HL-60 (cell line): ENCODE measurements at regions not wholly inside any gene's neighbourhood (a gene's known extent, or its start where the extent isn't known, plus 50 kb on each side); places are given as distances from the start of the nearest gene placed in this dataset.

ENCODE experiments used
- DNase-seq, 2 experiments: peaks; one replicate each; pipeline ENCODE4 v3.0.0-alpha.2; 2010 to 2020; ENCODE audit warnings: low read depth in 1 of 2, low spot score in 1 of 2
- H3K27ac ChIP-seq: fragments of 250-450 bp; sonication (Bioruptor Pico); replicated peaks from 2 replicates; pipeline ENCODE4 v1.5.1; 2020; ENCODE audit warnings: mild to moderate bottlenecking, moderate library complexity
- H3K27me3 ChIP-seq: fragments of 250-450 bp; sonication (Bioruptor Pico); 2 replicates; pipeline ENCODE4 v1.5.1; 2021; ENCODE audit warnings: mild to moderate bottlenecking, moderate library complexity; ENCODE audit not compliant: insufficient read depth, poor library complexity, severe bottlenecking
- H3K4me3 ChIP-seq: replicated peaks from 2 replicates; pipeline ENCODE4 v1.5.1; 2011; ENCODE audit warnings: mild to moderate bottlenecking, control low read depth, low read length; ENCODE audit not compliant: insufficient read depth
- GABPA ChIP-seq: IDR thresholded peaks from 2 replicates; pipeline ENCODE4 v1.6.1; 2012; ENCODE audit warnings: low read depth
- POLR2AphosphoS5 ChIP-seq: IDR thresholded peaks from 2 replicates; pipeline ENCODE4 v1.6.1; 2012; ENCODE audit warnings: low read depth
- SPI1 ChIP-seq: IDR thresholded peaks from 2 replicates; pipeline ENCODE4 v1.6.1; 2012; ENCODE audit warnings: low read depth, mild to moderate bottlenecking, borderline replicate concordance
- TF ChIP-seq, protein P1 (sequence below): IDR thresholded peaks from 2 replicates; pipeline ENCODE4 v1.6.1; 2012; ENCODE audit warnings: low read depth; ENCODE audit not compliant: insufficient replicate concordance
- TF ChIP-seq, protein P2 (sequence below): IDR thresholded peaks from one replicate; pipeline ENCODE4 v1.5.1; 2011; ENCODE audit warnings: low read length, control low read depth, inconsistent platforms; ENCODE audit not compliant: insufficient read depth

DNA sequence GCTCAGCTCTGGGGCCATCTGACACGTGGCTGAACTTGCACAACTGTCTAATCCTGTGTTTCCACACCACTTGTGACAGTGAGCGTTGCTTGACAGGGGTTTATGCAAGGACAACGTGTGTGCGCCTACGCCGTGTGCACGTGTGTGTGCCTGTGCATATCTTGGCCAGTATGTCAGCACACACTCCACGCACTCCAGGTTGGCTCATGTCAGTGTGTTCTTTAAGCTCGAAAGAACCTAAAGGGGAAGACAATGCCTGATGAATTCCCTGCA, 85.6 kb upstream of the SALL3 start:
- H3K4me3 ChIP-seq, result no peak overlapping the region
- no peak for DNase-seq
- no peaks in the 10 kb centered on the region for H3K27me3 ChIP-seq
- TF ChIP-seq GABPA, result no peak
- no peak for TF ChIP-seq POLR2AphosphoS5
- TF ChIP-seq SPI1, result no peak
- TF ChIP-seq, protein P1, sequence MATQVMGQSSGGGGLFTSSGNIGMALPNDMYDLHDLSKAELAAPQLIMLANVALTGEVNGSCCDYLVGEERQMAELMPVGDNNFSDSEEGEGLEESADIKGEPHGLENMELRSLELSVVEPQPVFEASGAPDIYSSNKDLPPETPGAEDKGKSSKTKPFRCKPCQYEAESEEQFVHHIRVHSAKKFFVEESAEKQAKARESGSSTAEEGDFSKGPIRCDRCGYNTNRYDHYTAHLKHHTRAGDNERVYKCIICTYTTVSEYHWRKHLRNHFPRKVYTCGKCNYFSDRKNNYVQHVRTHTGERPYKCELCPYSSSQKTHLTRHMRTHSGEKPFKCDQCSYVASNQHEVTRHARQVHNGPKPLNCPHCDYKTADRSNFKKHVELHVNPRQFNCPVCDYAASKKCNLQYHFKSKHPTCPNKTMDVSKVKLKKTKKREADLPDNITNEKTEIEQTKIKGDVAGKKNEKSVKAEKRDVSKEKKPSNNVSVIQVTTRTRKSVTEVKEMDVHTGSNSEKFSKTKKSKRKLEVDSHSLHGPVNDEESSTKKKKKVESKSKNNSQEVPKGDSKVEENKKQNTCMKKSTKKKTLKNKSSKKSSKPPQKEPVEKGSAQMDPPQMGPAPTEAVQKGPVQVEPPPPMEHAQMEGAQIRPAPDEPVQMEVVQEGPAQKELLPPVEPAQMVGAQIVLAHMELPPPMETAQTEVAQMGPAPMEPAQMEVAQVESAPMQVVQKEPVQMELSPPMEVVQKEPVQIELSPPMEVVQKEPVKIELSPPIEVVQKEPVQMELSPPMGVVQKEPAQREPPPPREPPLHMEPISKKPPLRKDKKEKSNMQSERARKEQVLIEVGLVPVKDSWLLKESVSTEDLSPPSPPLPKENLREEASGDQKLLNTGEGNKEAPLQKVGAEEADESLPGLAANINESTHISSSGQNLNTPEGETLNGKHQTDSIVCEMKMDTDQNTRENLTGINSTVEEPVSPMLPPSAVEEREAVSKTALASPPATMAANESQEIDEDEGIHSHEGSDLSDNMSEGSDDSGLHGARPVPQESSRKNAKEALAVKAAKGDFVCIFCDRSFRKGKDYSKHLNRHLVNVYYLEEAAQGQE, result no peak
- TF ChIP-seq, protein P2, sequence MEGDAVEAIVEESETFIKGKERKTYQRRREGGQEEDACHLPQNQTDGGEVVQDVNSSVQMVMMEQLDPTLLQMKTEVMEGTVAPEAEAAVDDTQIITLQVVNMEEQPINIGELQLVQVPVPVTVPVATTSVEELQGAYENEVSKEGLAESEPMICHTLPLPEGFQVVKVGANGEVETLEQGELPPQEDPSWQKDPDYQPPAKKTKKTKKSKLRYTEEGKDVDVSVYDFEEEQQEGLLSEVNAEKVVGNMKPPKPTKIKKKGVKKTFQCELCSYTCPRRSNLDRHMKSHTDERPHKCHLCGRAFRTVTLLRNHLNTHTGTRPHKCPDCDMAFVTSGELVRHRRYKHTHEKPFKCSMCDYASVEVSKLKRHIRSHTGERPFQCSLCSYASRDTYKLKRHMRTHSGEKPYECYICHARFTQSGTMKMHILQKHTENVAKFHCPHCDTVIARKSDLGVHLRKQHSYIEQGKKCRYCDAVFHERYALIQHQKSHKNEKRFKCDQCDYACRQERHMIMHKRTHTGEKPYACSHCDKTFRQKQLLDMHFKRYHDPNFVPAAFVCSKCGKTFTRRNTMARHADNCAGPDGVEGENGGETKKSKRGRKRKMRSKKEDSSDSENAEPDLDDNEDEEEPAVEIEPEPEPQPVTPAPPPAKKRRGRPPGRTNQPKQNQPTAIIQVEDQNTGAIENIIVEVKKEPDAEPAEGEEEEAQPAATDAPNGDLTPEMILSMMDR, result no peak
- H3K27ac ChIP-seq, result no peak overlapping the region

DNA sequence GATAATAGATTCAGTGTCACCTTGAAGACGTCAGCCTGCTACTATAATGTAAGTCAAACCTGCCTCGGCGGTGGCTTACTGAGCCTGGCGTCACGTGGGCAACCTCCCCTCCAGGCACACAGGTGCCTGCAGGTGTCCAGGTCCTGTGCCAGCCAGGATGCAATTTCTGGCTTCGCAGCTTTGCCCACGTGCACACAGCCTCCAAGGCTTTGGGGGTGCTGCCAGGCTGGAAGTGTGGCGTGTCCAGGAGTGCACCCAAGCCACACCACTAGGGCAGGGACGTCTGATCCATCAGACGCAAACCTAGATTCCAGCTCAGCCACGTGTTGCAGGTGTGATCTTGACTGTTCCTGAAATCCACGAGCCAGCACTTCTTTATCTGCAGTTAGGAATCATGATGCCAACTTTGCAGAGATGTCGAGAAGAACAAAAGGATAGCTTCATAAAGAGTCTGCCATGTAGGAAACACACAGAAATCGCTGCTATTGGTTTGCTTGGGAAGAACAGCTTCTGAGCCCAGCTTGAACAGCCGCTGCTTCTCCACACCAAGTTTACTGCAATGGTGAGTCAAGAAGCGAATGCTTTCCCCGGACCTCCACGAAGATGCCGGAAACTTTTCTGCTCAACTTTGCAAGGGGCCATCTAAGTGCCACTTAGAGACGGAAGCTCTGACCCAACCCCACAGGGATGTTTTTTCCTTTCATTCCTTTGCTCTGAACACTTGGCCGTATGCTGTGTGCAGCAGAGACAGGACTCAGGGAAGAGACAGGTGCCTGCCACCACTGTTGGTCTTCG, 84.2 kb upstream of the SALL3 start:
- no peak for DNase-seq
- Histone ChIP-seq H3K4me3 (no peak overlapping the region), H3K27me3 (no peaks in the 10 kb centered on the region), H3K27ac (no peak overlapping the region)
- TF ChIP-seq, protein P2, result no peak
- no peak for TF ChIP-seq GABPA
- no peak for TF ChIP-seq POLR2AphosphoS5
- TF ChIP-seq SPI1, result no peak
- TF ChIP-seq, protein P1, result no peak

DNA sequence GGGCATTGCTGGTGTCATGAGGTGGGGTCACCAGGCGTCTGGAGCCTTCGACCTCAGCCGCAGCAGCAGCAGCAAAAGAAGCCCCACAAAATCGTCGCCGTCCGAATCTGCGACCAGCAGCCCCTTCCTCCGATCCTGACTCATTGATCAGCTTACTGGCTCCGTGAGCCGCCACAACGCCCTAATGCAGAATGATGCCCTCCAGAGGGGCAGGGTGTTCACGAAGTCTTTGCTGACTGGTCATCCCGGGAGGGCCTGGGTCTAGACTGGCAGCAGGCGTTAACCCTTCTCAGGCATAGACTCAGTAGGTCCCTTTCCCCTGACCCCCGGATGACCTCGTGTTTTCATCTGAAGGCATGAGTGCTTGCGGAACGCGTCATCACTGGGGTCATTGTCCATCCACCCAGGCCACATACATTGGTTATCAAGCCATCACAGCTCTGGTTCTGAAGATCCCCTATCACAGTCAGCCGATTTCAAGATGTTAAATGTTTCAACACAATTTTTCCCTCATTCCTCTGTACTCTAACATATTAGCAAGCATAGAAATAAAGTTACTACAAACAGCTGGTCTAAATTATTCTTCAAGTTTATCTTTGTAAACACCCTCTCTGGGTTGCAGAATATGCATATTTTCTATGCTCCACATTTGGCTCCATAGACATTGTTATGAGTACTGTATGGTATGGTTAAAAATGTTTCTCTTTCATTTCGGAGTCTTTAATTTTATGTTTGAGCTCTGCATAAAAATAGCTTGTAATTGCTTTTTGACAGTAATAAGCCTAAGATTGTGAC, 83.3 kb upstream of the SALL3 start:
- no peak for DNase-seq
- H3K27ac ChIP-seq, result no peak overlapping the region
- no peak overlapping the region for H3K4me3 ChIP-seq
- no peaks in the 10 kb centered on the region for H3K27me3 ChIP-seq
- no peak for TF ChIP-seq POLR2AphosphoS5
- TF ChIP-seq, protein P1, result no peak
- no peak for TF ChIP-seq SPI1
- TF ChIP-seq, protein P2, result no peak
- TF ChIP-seq GABPA, result no peak
